ENCODE measurements at regions not wholly inside any gene's neighbourhood (a gene's known extent, or its start where the extent isn't known, plus 50 kb on each side); places are given as distances from the start of the nearest gene placed in this dataset.
"Not testable (repeated sequence)": the region's sequence is repeated elsewhere in the genome, so short reads cannot be mapped to it uniquely, and the experiment has no call there.

- intact Hi-C loops (cut with micrococcal nuclease): no loop called here
- H3K27ac Mint-ChIP-seq: no peak overlapping the region
- H3K36me3 Mint-ChIP-seq (ENCODE audit: low read depth): no peaks in the 10 kb centered on the region
- no peak overlapping the region for H3K4me3 Mint-ChIP-seq
- H3K27me3 Mint-ChIP-seq: no peaks in the 10 kb centered on the region
- no peak for DNase-seq
- no peaks in the 10 kb centered on the region for H3K4me1 Mint-ChIP-seq
- H3K9me3 Mint-ChIP-seq: no peaks in the 10 kb centered on the region
These were observed 250.1 kb upstream of the LUZP2 start for GRCh38 chr11:24246715-24247114.

- H3K4me3 Mint-ChIP-seq: no peak overlapping the region
- no peaks in the 10 kb centered on the region for H3K36me3 Mint-ChIP-seq (ENCODE audit: low read depth)
- H3K27ac Mint-ChIP-seq: no peak overlapping the region
- H3K9me3 Mint-ChIP-seq: no peaks in the 10 kb centered on the region
- intact Hi-C loops (cut with micrococcal nuclease): no loop called here
- DNase-seq: no peak
- H3K27me3 Mint-ChIP-seq: no peaks in the 10 kb centered on the region
- no peaks in the 10 kb centered on the region for H3K4me1 Mint-ChIP-seq
These were observed 249.0 kb upstream of the LUZP2 start for GRCh38 chr11:24247846-24248245.

GRCh38 chr11:24249921-24250320 lies 246.9 kb upstream of the LUZP2 start:
- Mint-ChIP-seq H3K9me3 (no peaks in the 10 kb centered on the region), H3K27me3 (no peaks in the 10 kb centered on the region), H3K4me1 (no peaks in the 10 kb centered on the region), H3K36me3 (ENCODE audit: low read depth) (no peaks in the 10 kb centered on the region), H3K27ac (no peak overlapping the region), H3K4me3 (no peak overlapping the region)
- no peak for DNase-seq
- intact Hi-C loops (cut with micrococcal nuclease): no loop called here

DNA sequence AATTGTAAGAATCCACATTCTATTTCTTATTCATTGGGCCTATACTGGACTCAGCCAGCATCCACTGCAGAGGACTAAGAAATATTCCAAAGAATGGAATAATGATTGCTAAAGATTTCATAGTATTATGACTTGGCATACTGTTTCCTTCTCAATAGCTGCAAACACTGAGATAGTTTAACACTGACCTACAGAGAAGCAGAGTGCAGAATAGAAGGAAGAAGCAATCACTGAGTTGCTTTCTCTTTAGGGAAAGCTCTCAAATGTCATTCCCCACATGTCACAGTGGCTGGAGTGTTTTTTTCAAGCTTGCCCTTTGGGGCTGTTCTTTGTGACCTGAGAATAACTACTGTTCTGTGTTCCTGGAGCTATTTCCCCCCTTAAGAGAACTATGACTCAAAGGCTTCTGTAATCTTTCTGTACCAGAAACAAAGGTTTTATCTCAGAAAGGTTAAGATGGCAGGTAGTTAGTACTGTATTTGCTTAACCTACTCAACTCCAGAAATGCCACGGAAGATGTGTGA lies 243.6 kb upstream of the LUZP2 start:
- H3K27me3 Mint-ChIP-seq: no peaks in the 10 kb centered on the region
- intact Hi-C loops (cut with micrococcal nuclease): no loop called here
- H3K27ac Mint-ChIP-seq: no peak overlapping the region
- H3K4me3 Mint-ChIP-seq: no peak overlapping the region
- no peaks in the 10 kb centered on the region for H3K9me3 Mint-ChIP-seq
- H3K4me1 Mint-ChIP-seq: no peaks in the 10 kb centered on the region
- H3K36me3 Mint-ChIP-seq (ENCODE audit: low read depth): no peaks in the 10 kb centered on the region
- DNase-seq: no peak

- H3K4me3 Mint-ChIP-seq: no peak overlapping the region
- DNase-seq: no peak
- intact Hi-C loops (cut with micrococcal nuclease): no loop called here
- no peaks in the 10 kb centered on the region for H3K4me1 Mint-ChIP-seq
- H3K36me3 Mint-ChIP-seq (ENCODE audit: low read depth): no peaks in the 10 kb centered on the region
- no peak overlapping the region for H3K27ac Mint-ChIP-seq
- no peaks in the 10 kb centered on the region for H3K27me3 Mint-ChIP-seq
- no peaks in the 10 kb centered on the region for H3K9me3 Mint-ChIP-seq
These were observed 232.0 kb upstream of the LUZP2 start for GRCh38 chr11:24264868-24265267.

- Mint-ChIP-seq H3K36me3 (ENCODE audit: low read depth) (no peaks in the 10 kb centered on the region), H3K4me1 (no peaks in the 10 kb centered on the region), H3K9me3 (no peaks in the 10 kb centered on the region), H3K27me3 (no peaks in the 10 kb centered on the region), H3K4me3 (no peak overlapping the region), H3K27ac (no peak overlapping the region)
- intact Hi-C loops (cut with micrococcal nuclease): no loop called here
- DNase-seq: no peak
These were observed 229.8 kb upstream of the LUZP2 start for GRCh38 chr11:24267014-24267413.

DNA sequence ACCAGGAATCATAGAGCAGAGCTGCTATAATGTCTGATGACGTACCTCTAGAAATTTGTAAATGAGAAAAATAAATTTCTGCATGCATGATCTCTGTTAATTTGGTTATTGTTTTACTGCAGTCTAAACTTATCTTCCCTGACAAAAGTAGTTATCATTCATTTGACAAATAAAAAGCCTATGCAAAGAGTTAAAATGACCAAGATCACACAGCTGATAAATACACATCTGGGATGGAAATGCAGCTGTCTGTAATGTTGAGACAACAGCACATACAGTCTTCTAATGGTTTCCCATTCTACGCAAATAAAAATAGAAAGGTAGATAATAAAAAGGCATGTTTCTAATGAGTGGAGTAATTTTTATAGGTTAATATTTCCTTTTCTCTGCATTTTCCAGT lies 225.1 kb upstream of the LUZP2 start:
- no peak for DNase-seq
- Mint-ChIP-seq H3K4me3 (no peak overlapping the region), H3K27me3 (no peaks in the 10 kb centered on the region), H3K27ac (no peak overlapping the region), H3K4me1 (no peaks in the 10 kb centered on the region), H3K36me3 (ENCODE audit: low read depth) (no peaks in the 10 kb centered on the region), H3K9me3 (peaks cover 6% of the 10 kb centered on the region)
- intact Hi-C loops (cut with micrococcal nuclease): no loop called here

DNA sequence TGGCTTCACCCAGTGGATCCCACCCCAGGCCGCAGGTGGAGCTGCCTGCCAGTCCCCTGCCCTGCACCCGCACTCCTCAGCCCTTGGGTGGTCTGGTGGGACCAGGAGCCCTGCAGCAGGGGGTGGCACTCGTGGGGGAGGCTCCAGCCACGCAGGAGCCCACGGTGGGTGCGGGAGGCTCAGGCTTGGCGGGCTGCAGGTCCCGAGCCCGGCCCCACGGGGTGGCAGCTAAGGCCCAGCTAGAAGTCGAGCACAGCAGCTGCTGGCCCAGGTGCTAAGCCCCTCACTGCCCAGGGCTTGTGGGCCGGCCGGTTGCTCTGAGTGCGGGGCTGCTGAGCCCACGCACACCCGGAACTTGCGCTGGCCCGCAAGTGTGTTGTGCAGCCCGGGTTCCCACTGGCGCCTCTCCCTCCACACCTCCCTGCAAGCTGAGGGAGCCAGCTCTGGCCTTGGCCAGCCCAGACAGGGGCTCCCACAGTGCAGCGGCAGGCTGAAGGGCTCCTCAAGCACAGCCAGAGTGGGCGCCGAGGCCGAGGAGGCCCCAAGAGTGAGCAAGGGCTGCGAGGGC lies 222.6 kb upstream of the LUZP2 start:
- H3K4me1 Mint-ChIP-seq; H3K4me3 Mint-ChIP-seq; H3K9me3 Mint-ChIP-seq; DNase-seq; H3K27me3 Mint-ChIP-seq; intact Hi-C loops (cut with micrococcal nuclease); H3K36me3 Mint-ChIP-seq (ENCODE audit: low read depth); H3K27ac Mint-ChIP-seq: not testable (repeated sequence)

- Mint-ChIP-seq H3K36me3 (ENCODE audit: low read depth) (no peaks in the 10 kb centered on the region), H3K4me1 (no peaks in the 10 kb centered on the region), H3K27ac (no peak overlapping the region), H3K9me3 (peaks cover 6% of the 10 kb centered on the region), H3K27me3 (no peaks in the 10 kb centered on the region), H3K4me3 (no peak overlapping the region)
- no peak for DNase-seq
- intact Hi-C loops (cut with micrococcal nuclease): no loop called here
These were observed 210.6 kb upstream of the LUZP2 start for GRCh38 chr11:24286238-24286637.

- intact Hi-C loops (cut with micrococcal nuclease): no loop called here
- no peaks in the 10 kb centered on the region for H3K36me3 Mint-ChIP-seq (ENCODE audit: low read depth)
- DNase-seq: no peak
- no peaks in the 10 kb centered on the region for H3K4me1 Mint-ChIP-seq
- peaks cover 7% of the 10 kb centered on the region for H3K9me3 Mint-ChIP-seq
- H3K27ac Mint-ChIP-seq: no peak overlapping the region
- H3K27me3 Mint-ChIP-seq: no peaks in the 10 kb centered on the region
- no peak overlapping the region for H3K4me3 Mint-ChIP-seq
These were observed 207.6 kb upstream of the LUZP2 start for GRCh38 chr11:24289301-24289700.

- H3K27ac Mint-ChIP-seq: no peak overlapping the region
- H3K4me3 Mint-ChIP-seq: no peak overlapping the region
- no peak for DNase-seq
- H3K27me3 Mint-ChIP-seq: no peaks in the 10 kb centered on the region
- no peaks in the 10 kb centered on the region for H3K4me1 Mint-ChIP-seq
- peaks cover 7% of the 10 kb centered on the region for H3K9me3 Mint-ChIP-seq
- H3K36me3 Mint-ChIP-seq (ENCODE audit: low read depth): no peaks in the 10 kb centered on the region
- intact Hi-C loops (cut with micrococcal nuclease): no loop called here
These were observed 202.9 kb upstream of the LUZP2 start for GRCh38 chr11:24293964-24294363.

DNA sequence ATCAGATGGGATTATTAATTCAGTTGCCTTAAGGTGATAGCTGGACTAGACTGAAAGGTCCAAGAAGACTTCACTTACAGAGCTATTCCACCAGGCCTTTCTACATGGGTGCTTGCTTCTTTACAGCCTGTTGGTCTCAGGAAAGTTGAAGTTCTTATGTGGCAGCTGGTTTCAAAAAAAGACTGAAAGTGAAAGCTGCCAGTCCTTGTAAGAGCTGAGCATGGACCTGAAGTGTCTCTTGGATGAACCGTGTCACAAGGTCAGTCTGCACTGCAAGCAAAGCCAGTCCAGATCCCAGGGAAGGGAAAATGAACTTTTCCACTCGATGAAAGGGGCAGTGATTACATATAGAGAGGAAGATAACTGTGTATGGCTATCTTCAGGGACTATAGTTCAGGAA lies 201.5 kb upstream of the LUZP2 start:
- no peak for DNase-seq
- Mint-ChIP-seq H3K36me3 (ENCODE audit: low read depth) (no peaks in the 10 kb centered on the region), H3K9me3 (peaks cover 7% of the 10 kb centered on the region), H3K27ac (no peak overlapping the region), H3K27me3 (no peaks in the 10 kb centered on the region), H3K4me3 (no peak overlapping the region), H3K4me1 (no peaks in the 10 kb centered on the region)
- intact Hi-C loops (cut with micrococcal nuclease): no loop called here

DNA sequence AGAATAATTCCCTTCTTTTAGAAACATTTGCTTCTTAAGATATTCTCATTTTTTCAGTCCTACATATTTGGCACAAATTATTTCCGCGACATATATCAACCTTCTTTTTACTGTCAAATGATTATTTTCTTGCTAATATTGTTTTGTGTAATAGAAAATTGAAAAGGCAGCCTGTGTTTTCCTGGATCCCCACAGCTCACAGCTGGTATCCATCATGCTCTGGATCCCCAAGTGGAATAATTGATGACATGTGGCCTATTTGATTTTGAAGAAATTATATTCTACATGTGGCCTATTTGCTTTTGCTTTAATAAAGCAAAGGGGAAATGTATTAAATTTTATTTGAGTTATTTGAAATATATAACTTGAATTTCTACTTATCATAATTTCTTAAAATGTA lies 199.4 kb upstream of the LUZP2 start:
- Mint-ChIP-seq H3K27ac (no peak overlapping the region), H3K4me1 (no peaks in the 10 kb centered on the region), H3K36me3 (ENCODE audit: low read depth) (no peaks in the 10 kb centered on the region), H3K27me3 (no peaks in the 10 kb centered on the region), H3K9me3 (peaks cover 5% of the 10 kb centered on the region), H3K4me3 (no peak overlapping the region)
- intact Hi-C loops (cut with micrococcal nuclease): no loop called here
- no peak for DNase-seq

- Mint-ChIP-seq H3K9me3 (no peaks in the 10 kb centered on the region), H3K4me1 (no peaks in the 10 kb centered on the region), H3K4me3 (no peak overlapping the region), H3K36me3 (ENCODE audit: low read depth) (no peaks in the 10 kb centered on the region), H3K27ac (no peak overlapping the region), H3K27me3 (no peaks in the 10 kb centered on the region)
- intact Hi-C loops (cut with micrococcal nuclease): no loop called here
- DNase-seq: no peak
These were observed 198.7 kb upstream of the LUZP2 start for GRCh38 chr11:24298146-24298545.

DNA sequence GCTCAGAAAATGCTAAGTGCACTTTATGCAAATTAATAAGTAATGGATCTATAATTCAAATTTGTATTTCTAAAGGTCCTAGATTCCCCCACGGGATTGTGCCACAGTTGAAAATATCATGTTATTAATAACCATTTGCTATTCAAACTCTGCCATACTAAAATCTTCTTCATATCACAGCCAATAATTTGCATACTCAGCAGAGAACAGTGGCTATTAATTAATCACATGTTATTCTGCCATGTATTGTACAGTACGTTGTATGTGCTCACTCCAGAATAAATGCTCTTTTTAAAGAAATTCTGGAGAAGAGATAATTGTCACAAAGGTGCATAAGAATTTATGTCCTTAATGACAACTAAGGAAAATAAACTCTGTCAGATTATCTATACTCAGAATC lies 184.9 kb upstream of the LUZP2 start:
- no peak for DNase-seq
- intact Hi-C loops (cut with micrococcal nuclease): no loop called here
- no peak overlapping the region for H3K4me3 Mint-ChIP-seq
- H3K27ac Mint-ChIP-seq: no peak overlapping the region
- no peaks in the 10 kb centered on the region for H3K36me3 Mint-ChIP-seq (ENCODE audit: low read depth)
- no peaks in the 10 kb centered on the region for H3K4me1 Mint-ChIP-seq
- peaks cover 13% of the 10 kb centered on the region for H3K9me3 Mint-ChIP-seq
- no peaks in the 10 kb centered on the region for H3K27me3 Mint-ChIP-seq
